ENCODE measurements at regions not wholly inside any gene's neighbourhood (a gene's known extent, or its start where the extent isn't known, plus 50 kb on each side); places are given as distances from the start of the nearest gene placed in this dataset.
"Not testable (repeated sequence)": the region's sequence is repeated elsewhere in the genome, so short reads cannot be mapped to it uniquely, and the experiment has no call there.

DNA sequence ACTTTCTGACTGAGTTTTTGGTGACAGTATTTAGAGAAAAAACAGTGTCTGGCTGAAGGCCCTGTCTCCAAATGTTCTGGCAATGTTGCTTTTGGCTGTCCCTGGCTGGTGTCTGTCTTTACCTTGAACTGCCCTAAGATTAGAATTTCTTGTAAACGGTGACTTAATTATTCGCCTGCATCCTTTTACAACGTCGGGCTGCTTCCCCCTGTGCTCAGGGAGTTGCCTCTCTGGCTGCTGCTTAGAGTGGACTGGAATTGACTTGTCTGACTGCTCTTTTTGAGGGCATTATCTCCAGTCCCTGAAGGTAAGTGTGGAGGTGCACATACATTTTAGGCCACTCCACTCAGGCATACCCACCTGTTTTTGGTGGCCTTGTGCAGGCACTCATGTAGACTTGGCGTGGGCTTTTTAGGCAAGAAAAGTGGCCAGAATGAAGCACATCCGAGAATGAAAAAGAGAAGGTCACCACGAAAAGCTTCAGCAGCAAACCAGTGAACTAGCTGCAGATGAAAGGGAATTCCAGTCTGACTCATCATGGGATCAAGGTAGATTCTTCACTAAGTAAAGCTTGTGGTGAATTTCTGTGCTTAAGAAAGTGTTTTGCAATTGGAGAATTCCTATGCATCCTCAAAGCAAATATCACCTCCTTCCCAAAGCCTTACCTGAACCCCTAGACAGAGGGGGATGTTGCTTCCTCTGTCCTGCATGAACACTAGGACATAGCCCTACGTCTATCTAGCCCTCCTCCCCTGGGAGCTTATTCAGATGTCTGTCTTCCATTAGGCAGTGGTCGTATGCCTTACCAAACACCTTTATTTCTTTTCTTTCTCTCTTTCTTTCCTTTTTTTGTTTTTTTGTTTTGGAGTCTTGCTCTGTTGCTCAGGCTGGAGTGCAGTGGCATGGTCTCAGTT, 230.3 kb upstream of the TRIB2 start:
- FAIRE-seq = no peak

DNA sequence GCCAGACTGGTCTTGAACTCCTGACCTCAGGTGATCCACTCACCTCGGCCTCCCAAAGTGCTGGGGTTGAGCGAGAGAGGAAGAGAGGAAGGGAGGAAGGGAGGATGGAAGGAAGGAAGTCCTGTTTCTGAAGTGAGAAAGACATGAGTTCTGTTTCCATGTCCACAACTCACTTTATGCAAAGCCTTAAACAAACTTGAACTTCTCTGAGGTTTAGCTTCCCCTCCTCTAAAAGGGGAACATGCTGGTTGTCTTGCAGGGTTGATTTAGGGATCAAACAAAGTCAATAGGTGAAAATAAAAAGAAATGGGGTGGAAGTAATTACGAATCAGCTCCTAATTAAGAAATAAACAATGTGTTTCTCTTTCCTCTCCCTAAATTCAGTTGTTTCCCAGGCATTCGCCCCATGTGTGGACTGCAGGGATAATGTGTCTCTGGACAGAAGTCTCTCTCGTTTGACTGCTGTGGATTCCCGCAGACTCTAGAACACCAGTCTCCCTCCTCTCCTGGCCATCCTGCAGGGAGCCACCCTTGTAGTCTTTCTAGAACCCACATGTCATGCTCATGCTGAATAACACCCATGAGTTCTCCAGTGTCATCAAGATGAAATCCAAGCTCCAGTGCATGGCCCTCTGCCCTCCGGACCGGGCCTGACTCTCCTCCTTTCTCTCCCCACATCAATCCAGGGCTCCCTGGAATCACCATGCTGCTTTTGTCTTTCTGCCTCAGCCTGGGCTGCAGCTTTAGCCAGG, 229.3 kb upstream of the TRIB2 start:
- no peak for FAIRE-seq

DNA sequence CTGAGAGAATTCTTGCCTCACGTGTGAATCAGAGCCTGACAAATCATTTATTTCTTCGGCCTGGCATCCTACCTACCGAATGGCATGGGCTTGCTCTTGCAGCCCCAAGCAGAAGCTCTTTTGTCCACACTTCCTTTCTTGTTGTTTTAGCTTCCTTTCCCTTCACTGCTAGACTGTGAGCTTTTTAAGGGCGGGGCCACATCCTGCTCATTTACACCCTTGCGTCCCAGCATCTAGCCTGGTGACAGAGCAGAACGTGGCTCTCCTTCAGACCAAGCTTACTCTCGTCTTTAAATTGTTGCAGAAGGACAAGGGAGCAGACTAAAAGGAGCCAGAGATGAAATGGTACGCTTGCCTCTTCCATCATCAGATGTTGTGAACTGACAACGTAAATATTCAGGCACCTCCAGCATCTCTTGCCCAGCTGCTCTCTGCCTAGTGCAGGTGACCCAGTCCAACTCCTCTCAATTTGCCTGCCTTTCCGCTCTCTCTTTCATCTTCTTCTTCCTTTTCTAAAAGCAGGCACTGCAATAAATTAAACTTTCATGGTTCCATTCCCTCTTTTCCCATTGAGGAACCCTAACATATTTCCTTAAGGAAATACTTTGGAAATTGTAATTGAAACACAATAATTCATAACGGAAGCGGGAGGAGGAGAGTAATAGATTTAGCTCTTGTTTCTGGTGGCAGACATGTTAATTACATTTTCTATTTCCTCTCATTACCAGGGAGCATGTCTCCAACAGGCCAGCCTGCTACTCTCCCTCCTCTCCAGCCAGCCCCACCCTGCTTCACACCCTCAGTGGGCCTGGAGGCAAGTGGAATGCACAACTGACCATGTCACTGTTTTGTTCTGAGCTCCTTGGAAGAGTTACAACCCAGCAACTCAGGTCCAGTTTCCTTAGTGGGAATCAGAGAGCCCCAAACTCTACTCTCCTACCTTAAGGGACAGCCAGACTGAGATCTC, 228.1 kb upstream of the TRIB2 start:
- FAIRE-seq = no peak

DNA sequence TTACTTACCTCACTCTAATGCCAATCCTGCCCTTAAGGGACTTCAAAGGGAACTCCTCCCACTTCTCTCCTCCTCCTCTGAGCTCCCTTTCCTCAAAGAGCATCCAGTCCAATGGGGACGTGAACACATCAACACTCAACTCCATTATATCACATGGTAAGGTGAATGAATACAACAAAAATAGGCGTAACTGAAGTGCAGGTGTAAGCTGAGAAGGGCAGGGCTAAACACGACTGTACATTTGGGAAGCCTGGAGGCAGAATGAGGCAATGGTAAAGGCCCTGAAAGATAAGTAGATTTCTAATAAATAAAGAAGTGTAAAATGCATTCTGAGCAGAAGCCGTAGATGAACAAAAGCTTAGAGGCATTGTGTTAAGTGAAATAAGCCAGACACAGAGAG, 226.1 kb upstream of the TRIB2 start:
- FAIRE-seq = no peak

DNA sequence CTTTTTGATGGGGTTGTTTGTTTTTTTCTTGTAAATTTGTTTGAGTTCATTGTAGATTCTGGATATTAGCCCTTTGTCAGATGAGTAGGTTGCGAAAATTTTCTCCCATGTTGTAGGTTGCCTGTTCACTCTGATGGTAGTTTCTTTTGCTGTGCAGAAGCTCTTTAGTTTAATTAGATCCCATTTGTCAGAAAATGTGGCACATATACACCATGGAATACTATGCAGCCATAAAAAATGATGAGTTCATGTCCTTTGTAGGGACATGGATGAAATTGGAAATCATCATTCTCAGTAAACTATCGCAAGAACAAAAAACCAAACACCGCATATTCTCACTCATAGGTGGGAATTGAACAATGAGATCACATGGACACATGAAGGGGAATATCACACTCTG, 224.4 kb upstream of the TRIB2 start:
- not testable (repeated sequence) for FAIRE-seq

DNA sequence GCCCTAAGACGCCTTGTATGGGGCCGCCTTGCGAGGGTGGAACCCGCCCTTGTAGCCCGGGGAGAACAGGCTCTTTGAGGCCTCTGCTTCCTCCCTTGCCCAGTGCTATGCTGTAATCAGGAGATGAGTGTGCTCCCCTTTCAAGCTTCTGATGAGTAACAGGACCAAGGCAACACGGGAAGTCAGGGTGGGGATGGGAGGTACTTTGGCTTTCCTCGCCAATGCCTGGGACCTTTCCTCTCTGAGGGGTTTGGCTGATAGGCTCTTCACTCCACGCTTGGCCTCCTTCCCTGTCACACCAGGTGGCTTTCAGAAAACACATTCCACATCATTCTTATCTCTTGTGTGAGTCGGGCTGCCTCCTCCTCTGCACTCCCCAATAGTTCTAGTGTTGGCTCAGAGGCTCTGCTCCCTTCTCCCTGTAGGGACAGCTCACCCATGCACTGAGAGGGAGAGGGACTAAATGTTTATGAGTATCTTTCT, 223.7 kb upstream of the TRIB2 start:
- FAIRE-seq = no peak

DNA sequence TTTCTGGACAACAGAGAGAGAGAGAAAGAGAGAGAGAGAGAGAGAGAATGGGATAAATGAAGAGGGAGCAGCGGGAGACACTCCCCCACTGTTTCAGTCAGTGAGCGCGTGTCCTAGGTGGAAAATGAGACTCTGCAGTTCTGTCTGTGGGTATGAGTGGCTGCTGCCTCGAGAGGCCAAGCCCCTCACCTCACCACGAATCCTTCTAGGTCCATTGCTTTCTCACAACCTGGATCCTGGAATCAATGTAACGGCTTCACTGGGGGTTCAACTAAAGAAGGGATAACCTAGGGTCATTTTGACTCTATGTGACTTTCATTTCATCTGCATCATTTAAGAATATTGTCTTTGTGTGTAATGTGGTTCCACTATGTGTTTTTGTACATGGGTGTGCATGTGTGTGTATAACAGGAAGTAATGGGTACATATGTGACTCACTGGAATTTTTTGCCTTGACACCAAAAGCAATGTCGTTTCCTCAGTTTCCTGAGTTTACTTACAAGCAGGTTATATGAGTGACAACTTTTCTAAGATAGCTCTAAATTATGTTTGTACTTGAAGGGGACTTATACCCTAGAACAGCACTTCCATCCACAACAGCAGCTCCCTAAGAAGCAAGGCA, 221.4 kb upstream of the TRIB2 start:
- FAIRE-seq = no peak

DNA sequence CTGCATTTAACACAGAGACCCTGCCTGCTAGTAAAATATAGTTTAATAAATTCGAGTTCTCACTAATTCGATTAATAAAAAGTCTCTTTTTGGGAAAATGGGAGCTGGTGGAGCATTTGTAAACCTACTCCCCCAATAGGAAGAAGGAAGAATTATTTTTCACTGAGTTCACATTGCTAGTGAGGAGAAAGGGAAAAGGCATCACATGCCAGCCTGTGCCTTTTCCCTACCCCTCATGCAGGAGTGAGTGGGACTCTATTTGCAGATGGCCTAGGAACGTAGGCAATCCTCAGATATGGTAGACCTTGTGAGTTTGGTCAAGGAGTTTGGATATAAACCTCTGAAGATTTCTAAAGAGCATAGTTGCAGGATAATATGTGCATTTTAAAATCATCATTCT, 218.4 kb upstream of the TRIB2 start:
- FAIRE-seq = no peak

DNA sequence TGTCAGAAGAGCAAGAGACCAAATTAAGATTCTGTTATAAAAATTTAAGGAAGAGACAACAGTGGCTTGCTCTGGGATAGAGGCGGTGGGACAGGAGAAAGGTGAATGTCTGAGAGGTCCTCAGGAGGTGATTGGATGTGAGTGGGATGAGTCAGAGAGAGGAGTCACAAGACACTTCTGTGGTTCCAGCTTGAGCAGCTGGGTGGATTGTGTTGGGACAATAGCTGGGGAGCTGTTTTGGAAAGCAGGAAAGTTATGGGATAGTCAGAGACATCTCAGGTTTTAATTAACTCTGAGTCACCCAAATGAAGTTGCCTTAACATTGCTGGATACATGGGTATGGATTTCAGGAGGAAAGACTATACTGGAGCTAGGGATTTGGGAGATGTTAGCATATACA, 218.0 kb upstream of the TRIB2 start:
- FAIRE-seq = no peak

DNA sequence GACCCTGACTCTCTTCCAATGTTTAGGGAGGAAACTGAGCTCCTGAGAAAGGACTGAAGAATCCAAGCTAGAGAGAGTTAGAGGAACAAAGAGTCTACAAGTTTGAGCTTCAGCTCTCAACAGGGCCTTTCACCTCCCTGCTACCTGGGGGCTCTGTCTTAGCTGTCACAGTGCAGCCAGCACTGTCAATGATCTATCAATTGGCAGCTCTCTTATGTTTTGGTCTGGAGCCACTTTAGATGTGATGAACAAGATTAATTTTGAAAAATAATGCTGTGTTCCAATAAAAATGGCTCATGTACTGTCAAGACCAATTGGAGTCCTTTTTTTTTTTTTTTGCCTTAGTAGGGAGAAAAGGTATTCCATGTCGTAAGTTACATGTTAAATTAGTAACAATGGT, 215.8 kb upstream of the TRIB2 start:
- no peak for FAIRE-seq

DNA sequence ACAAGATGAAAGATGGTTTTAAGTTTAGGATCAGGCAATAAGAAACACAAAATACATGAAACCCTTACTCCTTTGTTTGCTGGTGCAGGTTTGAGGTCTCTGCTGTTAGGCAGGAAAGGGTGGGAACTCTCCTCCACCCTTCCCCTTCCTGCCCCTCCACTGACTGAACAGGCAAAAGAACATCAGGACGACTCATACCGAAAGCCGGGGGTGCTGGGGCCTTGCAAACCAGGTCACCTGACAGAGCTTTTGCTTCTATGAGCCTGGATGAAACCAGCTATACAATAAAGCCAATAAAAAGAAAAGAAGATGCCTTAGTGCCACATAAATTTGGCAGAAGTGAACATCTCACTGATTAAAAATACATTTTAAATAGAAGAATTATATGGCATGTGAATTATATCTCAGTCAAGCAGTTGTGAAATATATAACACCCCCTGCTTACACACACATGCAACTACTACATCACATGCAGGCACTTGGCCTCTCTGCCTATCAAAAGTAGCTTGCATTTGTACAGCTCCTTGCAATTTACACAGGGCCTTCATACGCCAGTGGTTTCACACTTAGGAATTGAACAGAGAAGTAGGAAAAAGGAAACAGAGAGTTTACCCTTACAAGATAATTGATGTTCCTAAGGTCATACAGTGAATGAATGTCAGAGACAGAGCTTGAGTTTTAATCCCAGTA, 215.1 kb upstream of the TRIB2 start:
- no peak for FAIRE-seq

DNA sequence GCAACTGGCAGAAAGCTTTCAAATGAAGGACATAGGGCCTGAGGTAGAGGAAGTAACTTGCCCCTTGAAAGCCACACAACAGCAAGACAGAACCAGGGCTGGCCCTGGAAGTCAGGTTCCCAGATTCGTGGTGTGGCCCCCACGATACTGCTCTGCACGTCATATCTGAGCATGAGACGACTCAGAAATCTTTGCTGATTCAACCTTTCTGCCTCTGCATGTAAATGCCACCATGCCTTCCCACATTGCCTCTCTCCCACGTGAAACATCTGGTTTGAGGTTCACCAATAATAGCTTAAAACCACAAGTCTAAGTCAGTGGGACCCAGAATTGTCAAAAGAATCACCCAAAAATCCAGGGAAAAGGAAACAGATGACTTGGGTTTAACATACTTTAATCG, 214.0 kb upstream of the TRIB2 start:
- FAIRE-seq = no peak

DNA sequence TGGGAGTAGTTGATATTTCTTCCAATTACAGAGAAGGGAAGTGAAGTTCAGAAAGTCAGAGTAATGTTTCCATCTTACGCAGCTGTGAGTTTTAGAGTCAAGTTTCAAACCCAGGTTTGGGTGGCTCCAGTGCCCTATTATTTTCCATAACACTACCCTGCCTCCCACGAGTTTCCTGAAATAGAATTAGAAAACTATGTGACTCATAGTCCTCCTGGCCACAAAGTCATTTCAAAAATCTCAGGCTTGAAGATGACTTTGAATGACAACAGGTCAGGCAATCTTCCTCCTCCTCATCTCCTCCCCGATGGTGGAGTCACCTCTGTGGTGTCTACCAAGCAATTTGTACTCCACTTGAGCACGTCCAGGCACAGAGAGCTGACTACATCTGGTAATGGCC, 212.3 kb upstream of the TRIB2 start:
- no peak for FAIRE-seq

DNA sequence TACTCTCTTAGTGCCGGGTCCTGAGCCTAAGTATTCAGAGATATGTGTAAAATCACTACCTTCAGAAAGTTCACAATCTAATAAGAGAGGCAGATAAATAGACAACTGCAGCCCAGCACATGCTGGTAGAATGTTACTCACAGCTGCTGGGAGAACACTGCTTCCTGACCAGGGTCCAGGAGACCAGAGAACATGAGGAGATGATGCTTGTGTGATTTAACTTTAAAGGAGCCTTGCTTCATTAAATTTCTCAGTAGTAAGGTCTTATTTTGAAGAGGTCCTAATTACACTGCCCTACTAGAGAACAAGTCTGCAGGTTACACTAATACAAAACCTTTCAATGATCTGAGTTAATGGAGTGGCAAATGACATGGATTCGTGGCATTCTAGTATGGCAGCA, 209.9 kb upstream of the TRIB2 start:
- FAIRE-seq = no peak

DNA sequence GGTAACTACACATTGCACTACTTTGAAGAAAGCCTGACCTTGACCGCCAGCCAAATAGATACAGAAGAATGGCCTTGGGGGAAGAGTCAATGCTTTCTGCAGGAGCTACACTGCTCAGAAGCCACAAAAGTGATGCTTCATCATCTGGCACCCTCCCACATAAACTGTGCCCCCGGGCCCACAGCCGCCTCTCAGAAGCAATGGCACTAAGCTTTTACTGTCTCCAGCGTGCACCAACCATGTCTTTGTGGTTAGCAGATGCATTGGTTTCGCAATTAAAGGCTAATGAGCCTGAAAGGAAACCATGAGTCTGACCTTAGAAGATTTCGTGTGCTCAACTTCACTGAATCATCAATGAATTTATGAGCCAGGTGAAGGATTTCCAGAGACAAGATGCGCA, 209.4 kb upstream of the TRIB2 start:
- no peak for FAIRE-seq

DNA sequence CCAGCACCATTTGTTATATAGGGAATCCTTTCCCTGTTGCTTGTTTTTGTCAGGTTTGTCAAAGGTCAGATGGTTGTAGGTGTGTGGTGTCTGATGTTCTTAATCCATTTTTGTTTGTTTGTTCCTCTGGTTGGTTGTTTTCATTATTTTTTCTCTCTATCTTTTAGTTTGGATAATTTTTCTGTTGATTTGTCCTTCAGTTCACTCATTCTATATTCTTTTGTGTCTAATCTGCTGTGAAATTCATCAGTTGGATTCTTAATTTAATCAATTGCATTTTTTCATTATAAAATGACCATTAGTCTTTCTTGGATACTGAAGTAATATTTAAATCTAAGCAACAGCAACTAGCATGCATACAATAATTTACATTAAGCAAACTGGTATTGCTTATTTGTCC, 206.7 kb upstream of the TRIB2 start:
- no peak for FAIRE-seq

DNA sequence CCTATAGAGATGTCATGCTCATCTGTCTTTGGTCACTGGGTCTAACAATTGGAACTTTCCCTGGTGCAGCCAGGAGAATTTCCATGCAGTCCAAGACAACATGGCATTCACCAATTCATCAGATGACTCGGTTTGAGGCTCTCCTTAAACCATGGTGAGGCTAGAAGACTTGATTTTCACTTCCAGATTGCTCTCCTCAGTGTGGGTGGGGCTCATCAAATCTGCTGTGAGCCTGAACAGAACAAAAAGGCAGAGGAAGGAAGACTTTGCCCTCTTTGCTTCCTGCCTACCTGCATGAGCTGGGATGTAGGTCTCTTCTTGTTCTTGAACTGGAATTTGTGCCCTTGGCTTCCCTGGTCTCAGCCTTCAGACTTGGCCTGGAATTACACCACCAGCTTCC, 203.4 kb upstream of the TRIB2 start:
- FAIRE-seq = no peak

DNA sequence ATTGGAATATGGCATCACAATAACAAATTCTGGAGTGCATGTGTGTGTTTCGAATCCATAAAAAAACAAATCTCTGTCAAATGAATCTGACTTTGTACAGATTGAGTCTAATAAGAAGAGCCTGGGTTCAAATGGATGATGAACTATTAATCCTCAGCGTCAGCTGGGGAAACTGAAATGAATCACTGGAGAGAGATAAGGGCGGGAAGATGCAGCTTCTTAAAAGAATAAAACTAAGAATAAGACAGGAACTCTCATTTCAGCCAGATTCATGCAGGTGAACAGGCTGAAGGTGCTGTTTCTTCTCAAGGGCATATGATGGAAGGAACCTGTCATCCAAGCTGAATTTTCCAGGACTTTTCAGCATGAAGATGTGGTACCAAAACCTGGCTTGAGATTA, 202.6 kb upstream of the TRIB2 start:
- FAIRE-seq = no peak

DNA sequence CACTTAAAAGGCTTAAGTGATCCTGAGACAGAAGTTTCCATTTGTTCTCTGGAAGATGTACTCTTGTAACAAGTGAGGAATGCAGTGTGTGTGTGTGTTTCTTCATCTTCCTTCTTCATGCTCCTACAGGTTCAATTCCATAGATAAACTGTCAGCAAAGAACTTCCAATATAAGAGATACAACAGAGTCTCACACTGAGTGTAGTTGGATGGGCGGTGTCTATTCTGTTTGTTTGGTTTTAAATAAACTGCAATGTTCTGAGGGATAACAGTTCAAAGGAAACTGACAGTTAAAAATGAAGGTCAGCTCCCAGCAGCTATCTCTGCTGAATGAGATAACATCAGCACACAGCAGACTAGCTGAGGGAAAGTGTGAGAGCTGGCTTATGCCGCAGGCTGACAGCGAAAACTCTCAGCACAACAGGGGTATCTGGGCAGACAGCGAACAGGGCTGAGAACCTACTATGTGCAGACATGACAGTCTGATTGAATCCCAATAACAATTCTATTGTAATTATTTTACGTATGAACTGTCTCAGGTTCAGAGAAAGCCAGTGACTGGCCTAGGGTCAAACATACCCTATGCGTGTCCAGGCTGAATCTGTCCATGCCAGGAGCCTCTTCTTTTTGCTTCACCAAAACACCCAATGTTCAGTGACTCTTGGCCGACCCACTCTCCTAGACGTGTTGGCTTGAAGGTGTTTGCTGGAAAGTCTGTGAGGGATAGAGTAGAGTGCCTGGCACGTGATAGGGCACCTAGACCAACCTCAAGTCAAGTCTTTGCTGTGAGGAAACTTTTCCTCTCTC, 201.9 kb upstream of the TRIB2 start:
- FAIRE-seq = no peak

DNA sequence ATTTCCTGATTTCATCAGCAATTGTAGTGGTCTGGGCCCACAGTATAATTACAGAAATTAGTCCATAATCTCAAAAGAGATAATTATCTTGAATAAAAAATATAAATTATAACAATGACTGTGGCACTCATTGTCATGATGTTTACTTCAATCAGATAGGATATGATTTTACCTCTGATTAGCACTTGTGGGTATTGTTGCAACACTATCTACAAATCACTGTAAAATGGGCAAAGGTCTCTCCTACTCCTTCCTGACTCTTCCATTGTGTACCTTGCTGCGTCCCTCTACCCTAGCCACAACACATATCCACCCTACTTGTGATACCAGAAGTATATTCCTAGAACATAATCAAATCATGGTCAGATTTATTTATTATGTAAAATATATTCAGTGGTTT, 200.9 kb upstream of the TRIB2 start:
- FAIRE-seq = no peak
